GM18907 (cell line): ENCODE measurements at regions not wholly inside any gene's neighbourhood (a gene's known extent, or its start where the extent isn't known, plus 50 kb on each side); places are given as distances from the start of the nearest gene placed in this dataset.

ENCODE experiments used
- ATAC-seq: cut with Tn5 transposase; IDR thresholded peaks from one replicate; pipeline ENCODE4 v1.9.1; 2021; ENCODE audit warnings: mild to moderate bottlenecking, moderate library complexity; ENCODE audit not compliant: unreplicated experiment

DNA sequence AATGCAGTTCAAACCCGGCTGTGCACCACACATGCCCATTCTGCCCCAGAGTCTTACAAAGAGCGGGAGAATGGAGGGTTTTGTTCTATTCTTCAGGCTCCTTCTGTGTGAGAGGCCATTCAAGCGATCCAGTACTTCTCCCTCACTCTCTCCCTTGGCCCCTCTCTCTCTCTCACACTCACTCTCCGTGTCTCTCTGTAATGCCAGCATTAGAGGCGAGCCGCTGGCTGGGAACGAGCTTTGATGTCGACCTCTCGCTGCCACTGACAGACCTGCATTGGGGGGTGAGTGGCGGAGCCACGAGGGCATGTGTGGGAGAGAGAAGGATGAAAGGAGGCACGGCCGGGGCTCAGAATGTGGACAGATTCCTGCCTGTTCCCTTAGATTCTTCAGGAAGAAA is 231.7 kb upstream of the ARRDC4 start:
- no peak for ATAC-seq

DNA sequence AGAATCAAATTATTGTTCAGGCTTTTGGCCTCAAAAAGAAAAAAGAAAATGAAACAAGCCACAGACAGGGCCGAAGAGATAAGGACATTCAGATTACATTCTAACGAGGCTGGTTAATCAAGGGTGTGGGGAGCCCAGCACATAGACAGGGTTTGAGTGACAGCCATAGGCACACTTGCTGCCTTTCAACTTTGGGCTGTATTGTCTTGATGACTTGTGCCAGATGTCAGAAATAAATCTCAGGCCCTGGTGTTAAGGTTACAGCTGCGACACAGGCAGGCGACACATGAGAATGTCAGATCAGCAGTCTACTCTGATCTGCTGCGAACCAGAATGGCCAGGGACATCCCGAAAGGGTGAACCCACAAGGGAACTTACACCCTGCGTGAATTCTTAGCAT is 231.2 kb upstream of the ARRDC4 start:
- ATAC-seq: no peak

DNA sequence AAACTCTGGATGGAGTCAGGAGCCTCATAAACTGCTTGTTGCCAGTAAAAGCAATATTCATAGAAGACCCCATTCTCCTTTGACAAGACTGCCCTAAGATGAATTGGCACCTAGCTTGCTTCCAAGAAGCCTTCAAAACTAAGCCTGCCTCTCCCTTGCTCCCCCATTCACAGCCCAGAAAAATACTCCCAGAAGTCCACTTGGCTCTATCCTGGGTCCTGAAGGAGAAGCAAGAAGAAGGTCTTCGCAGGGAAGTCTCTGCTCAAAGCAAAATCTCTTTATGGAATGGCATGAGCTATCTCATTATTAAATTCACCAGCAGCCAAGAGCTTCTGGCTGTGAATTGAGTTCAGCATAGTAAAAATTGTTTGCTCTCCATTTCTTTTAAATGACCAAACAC is 230.2 kb upstream of the ARRDC4 start:
- ATAC-seq: no peak

DNA sequence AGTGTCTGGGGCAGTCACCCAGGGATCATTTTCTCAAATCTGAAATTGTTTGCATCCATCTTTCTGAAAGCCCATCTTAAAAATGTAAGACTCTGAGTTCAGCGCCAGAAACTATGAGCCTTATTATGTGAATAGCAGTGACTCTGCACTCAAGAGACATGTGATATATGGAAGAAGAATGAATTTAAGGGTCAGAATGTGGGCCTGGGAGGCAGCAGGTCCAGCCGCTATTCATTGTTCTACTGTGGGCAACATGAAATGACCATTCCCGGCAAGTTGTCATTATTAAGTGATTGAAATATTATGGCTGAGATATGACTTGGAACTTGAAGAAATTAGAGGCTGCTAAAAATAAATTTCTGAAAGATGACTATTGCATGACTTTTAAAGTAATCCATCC is 228.6 kb upstream of the ARRDC4 start:
- ATAC-seq: no peak

DNA sequence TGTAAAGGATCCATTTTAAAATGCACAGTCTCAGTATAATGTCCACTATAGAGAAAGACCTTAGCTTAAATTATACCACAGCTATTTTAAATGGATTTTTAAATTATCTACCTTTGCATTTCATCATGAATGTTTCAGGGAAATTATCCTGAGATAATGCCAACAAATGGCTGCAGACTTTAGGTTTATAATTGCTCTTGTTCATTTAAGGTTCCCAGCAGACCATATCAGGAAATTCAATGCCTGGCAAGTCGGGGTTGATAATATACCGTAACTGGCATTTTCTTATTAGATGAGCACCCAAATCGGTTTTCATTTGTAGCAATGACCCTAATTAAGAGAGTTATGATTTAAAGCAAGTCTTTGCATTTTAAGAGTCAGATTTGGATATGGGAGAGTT is 227.1 kb upstream of the ARRDC4 start:
- ATAC-seq: no peak

DNA sequence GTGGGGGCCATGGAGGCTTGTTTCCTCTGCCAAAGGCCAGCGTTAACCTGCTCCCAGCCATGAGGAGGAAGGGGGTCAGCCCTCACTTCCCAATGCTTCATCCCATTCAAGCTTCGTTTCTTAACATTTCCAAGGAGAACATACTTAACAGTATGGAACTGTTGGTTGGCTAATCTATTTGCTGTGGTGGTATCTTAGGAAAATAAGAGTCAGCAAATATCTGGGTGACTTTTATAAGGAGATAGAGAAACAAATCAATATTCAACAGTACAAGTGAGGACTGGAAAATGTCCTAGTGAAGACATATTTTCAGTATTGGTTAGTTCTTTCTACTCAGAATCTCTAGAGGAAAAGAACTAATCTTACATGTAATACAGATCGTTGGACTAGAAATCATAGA is 223.8 kb upstream of the ARRDC4 start:
- no peak for ATAC-seq

DNA sequence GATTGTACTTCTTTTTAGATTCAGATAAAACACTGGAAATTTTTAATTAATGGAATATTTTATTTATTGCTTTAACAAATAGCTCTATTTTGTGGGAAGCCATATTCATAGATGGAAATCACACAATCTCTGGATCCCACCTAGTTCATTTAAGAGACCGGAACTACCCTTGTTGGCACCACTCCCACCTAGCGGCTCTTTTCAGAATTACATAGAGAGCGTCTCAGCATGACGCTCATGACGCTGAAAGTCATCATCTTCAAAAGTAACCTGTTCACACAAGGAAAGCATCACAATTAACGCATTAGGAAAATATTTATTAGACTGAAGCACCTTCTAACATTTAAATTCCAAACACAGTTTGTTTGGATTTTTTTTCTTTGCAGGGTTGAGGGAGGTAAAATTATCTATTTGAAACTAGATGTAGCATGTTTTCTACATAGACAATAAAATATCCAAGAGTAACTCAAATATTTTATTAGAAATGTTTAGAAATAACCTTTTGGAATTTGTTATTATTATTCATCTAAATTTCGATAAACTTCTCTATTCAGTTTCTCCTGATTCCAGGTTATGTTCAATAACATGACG is 214.9 kb upstream of the ARRDC4 start:
- ATAC-seq: peak; percentile 86

DNA sequence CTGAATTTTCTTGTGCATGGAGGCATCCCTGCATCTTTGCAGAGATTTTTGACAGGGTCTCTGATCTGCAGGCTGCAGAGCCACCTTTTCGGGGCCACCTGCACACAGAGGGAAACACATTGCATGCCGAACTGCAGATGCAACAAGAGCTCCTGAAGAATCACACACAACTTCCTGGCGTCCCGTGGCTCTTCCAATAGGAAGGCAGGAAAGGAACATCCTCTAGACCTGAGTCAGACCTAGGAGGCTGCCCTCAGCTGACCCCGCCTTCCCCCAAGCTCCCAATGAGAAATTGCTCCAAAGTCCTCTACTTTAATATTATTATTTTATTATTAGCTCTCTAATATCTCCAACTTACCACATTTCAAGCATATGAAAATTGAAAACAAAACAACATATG is 213.2 kb upstream of the ARRDC4 start:
- ATAC-seq: no peak

DNA sequence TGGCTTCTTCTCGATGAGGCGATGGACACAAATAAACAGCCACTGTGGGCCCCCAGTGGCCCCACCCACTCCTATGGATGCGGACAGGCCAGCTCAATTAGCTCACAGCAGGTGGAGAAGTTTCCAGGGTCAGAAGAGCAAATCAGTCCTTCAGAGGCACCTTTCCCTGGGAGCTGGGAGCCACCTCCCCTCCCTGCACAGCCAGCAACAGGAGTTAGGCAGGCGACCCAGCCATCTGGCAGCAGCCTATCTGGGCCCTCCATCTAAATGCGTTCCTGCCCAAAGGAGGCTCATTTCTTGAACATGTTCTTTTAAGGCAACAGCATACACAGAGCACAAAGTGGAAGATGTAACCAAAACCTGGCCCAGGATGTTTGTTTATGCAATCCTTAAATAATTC is 211.9 kb upstream of the ARRDC4 start:
- no peak for ATAC-seq

DNA sequence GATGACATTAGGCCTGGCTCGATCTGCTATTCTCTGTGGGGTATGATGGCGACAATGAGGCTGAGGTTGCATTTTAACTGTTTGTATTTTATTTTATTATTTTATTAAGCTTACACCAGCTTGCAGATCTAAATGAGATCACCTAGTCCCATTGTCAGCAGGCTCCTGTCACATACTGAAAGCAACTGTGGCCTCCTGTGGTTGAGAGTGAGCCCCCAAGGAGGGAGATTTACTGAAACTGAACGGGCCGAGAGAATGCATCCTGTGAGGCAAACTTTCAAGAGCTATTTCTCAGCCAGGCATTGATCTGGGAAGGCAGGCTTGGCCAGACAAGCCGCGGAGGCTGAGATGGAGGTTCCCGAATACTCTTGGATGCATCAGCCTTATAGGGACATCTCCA is 210.4 kb upstream of the ARRDC4 start:
- ATAC-seq: no peak

DNA sequence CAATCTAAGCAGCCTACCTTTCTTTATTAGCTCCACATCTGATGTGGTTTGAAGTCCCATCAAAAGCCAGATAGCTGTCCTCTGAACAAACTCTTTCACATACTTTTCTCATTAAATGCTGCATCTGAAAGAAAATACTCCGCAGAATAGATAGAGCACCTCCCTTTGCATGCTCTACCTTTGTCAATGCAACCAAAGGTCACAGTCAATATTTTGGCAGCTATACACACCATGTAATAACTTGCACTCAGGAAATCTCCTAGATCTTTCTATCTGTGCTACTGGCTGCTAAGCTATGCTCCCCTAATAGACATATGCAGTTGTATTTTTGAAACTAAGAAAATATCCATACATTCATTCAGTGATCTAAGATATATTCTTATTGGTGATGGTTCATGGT is 204.8 kb upstream of the ARRDC4 start:
- no peak for ATAC-seq

DNA sequence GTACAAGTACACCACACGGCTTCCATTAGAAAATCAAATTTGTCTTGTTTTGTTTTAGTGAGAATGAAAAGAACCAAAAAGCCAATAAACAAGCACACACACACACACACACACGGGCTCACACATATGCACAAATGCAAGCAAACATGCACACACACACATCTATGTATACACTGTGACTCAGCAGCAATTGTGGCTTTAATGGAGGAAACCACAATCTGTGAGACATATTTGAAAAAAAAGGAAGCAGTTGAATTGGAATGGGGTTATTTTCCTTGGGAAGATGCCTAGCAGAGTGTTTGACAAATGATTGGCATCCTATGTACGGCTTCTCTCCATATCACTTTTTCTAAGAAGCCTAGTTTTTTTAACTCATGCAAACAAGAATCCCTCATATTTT is 201.1 kb upstream of the ARRDC4 start:
- no peak for ATAC-seq

DNA sequence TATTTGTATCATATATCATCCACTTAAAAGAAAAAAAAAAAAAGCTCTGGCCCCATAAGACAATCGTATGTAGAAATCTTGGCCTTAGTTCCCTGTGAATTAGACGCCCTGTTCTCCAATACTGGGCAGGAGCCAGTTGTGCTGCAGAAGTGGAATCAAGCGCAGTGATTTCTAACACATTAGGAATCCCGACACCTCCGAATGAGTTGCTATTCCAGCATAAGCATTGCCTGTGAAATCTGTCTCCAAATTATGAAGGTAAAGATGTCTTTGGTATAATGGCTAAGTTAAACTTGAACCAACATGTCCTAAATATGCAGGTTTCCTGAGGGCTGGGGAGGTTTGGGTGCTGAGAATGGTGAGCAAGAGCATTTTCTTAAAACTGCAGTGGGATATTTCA is 199.4 kb upstream of the ARRDC4 start:
- no peak for ATAC-seq

DNA sequence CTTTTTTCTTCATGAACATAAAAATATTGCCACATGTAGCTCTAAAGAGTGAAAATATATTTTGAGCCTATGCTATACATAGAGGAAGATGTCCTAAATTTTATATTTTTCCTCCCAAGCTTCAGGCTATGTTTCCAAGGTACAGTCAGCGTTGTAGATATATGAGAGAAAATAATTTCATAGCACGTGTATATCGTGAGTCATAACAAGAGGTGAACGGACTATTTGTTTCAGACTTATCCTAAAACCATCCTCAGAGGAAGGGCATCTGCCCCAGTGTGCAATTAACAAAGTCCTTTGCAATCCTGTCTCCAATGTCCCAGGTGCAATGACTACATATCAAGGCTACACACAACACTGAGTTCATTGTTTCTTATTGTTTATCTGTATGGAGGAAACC is 177.3 kb upstream of the ARRDC4 start:
- ATAC-seq: no peak

DNA sequence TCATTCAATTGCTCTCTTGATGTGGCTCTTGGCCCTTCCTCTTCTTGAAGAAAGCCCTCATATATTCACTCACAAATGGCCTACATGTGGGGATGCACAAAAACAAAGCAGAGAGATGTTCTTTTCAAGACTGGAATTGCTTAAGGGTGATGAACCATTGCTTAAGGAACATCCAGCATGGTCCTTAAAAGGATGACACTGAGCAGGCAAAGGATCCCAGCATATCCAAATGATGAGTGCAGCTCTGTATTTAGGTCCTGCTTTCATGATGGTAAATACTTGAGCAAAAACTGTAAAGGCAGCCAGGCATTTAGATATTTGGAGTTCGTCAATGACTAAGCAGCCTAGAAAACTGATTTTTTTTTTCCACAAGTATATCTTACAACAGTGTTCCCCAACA is 173.8 kb upstream of the ARRDC4 start:
- ATAC-seq: no peak

DNA sequence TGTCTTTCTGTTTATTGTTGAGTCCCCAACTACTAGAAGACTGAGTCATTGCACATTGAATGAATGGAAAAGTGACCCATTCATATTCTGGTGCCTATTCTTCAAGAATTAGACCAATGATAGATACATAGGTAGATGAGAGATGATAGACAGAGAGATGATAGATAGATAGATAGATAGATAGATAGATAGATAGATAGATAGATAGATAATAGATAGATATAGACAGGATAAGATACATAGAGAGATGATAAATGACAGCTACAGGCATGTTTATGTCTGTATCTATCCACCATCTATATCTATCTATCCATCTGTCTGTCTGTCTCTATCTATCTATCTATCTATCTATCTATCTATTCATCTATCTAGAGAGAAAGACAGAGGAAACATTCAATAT is 170.3 kb upstream of the ARRDC4 start:
- no peak for ATAC-seq

DNA sequence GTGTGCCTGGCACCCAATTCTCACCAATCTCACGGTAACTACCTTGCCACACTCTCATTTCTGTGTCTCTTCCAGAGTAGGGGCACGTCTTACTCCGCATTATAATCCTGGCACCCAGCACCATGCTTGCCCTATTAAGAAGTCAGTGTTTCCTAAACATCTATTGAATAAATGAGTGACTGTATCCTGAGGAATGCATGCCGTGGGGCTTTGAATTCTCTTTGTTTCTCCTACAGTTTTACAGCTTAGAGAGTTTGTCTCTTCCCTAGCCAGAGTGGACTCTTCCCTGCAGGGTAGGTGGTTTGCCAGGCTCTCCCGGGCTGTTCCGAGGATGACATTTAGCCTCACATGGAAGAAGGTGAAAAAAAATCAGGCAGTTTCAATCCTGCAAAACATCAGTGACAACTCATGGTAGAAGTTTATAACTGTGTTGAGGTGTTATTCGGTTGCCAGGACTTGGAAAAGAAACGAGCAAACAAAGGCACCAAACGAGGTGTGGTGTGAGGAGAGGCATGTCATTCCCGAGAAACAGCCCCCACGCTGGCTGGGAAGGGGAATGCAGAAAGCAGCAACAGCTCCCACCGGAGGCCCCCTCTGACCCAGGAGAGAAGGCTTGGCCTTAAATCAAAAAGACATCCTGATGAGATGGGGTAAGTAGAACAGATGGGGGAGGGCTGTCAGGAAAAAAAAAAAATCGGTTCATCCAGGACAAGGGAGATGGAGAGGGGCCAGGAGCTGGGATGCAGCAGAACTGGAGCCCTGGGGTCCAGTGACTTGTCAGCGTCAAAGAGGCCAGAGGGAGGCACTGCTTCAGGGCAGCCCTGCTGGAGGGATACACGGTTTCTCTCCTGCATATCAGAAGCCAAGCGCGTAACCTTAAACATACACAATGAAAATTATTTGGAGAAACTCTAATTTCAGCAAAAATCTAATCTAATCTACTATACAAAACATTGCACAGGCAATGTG is 168.4 kb upstream of the ARRDC4 start:
- no peak for ATAC-seq

DNA sequence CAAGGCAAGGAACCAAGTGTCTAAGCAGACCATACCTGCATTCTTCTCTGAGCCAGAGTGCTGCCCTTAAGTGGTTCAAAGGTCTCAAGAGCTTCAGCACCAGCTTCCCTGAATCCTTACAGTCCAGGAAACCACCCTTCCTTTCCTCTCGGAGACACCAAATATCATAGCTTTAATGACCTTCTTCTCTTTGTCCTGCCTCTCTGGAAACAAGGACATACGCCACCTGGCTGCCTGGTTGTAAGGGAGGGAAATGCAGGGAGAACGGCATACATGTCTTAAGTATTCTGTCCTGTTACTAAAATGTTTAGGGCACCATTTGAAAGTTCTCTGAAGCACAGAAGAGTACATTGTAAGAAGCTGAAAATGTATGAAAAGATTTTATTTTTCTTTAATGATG is 155.6 kb upstream of the ARRDC4 start:
- ATAC-seq: no peak

DNA sequence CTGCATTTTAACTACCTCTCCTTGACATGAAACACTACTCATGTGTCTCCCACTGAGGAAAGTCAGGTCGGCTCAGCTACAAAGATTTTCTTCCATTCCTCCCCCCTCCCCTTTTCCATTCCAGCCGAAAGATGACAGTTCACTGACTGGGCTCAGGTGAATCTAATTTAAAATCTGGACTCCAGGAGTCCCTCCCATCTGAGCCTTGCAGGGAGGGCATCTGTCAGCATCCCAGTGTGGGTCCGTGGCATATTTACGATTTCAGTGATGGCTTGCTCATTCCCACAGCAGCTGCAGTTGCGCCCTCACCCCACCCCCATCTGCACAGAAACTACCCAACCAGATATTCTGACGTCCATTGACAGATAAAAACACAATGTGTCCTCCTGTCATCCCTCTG is 153.7 kb upstream of the ARRDC4 start:
- no peak for ATAC-seq

DNA sequence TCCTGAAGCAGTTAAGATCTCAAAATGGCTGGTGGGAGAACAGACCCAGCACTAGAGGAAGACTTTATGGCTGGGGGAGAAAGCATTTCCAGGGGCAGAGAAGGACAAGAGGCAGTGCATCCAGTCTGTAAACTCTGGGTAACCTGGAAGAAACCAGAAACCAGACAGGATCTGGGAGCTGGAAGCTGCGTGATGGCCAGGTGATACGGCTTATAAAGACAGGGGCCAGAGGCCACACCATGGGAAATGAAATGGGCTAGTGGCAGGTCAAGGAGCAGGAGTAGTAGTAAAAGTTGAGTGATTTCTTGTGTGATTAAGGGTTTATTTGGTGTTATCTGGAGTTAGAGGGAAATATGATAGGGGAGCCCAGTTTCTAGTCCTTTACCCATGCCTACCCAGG is 144.7 kb upstream of the ARRDC4 start:
- no peak for ATAC-seq

DNA sequence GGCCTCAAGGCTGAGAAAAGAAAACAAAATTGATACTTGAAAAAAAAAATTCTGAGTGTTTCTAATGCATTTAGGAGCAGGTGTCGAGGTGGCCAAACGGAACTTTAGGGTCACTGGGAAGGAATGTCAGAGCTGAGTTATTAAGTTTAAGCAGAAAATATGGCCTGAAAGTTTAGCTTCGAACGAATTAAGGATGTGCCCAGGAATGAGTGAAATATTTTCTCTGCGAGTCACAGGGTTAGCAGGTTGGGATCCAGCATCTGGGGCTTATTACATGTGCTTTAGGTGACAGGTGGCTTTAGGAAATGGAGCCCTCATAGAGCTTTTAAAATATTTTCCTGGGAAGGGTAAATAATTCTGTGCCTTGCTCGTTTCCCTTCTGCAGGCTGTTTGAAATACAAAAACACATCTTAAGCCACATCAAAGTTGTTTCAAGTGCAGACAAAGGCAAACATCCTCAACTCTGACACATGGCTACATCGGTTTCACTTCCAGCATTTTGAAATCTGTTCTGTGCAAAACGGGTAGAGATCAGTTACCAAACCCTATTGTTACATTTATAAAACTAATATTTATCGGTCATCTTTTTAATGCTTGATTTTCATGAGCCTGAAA is 143.1 kb upstream of the ARRDC4 start:
- ATAC-seq: no peak

DNA sequence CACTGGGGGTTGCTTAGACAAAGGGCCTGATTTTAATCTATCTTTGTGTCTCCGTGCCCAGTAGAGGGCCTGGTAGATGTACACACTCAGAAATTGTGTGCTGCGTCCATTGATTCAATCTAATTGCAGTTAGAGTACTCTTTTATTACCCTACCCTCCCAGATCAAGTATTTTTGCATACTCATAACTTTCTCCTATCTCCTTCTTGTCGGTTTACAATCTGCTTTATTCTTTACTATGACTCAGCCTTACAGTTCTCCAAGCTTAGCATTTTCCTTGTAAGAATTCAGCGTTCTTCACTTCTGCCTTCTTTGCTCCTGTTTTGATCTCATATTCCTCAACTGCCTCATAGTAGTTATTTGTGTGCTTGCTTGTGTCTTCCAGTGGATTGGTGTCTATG is 124.5 kb upstream of the ARRDC4 start:
- no peak for ATAC-seq
